IMR-90 (cell line): ENCODE measurements at regions not wholly inside any gene's neighbourhood (a gene's known extent, or its start where the extent isn't known, plus 50 kb on each side); places are given as distances from the start of the nearest gene placed in this dataset.

Experiments used
- CEBPB ChIP-seq: IDR thresholded peaks from 2 replicates; pipeline ENCODE4 v1.6.1; 2012; ENCODE audit warnings: low read depth, low read length, improper control_type of control experiment
- MAFK ChIP-seq: IDR thresholded peaks from 2 replicates; pipeline ENCODE4 v1.6.1; 2012; ENCODE audit warnings: low read depth, low read length, improper control_type of control experiment
- MXI1 ChIP-seq: IDR thresholded peaks from 2 replicates; pipeline ENCODE4 v1.6.1; 2012; ENCODE audit warnings: low read depth, mild to moderate bottlenecking, low read length, moderate library complexity, borderline replicate concordance
- POLR2A ChIP-seq: IDR thresholded peaks from 2 replicates; pipeline ENCODE4 v1.6.1; 2012; ENCODE audit warnings: mild to moderate bottlenecking, low read depth, low read length
- RAD21 ChIP-seq: IDR thresholded peaks from 2 replicates; pipeline ENCODE4 v1.6.1; 2012; ENCODE audit warnings: low read length, improper control_type of control experiment
- RCOR1 ChIP-seq: IDR thresholded peaks from 2 replicates; pipeline ENCODE4 v1.6.1; 2012; ENCODE audit warnings: mild to moderate bottlenecking, low read length, improper control_type of control experiment; ENCODE audit not compliant: insufficient replicate concordance
- RFX5 ChIP-seq: IDR thresholded peaks from 2 replicates; pipeline ENCODE4 v1.8.0; 2012; ENCODE audit warnings: low read depth, mild to moderate bottlenecking, low read length, moderate library complexity
- TF ChIP-seq, protein P1 (sequence below): conservative IDR thresholded peaks from 2 replicates; pipeline ENCODE4 v1.5.1; 2012; ENCODE audit warnings: mild to moderate bottlenecking, low read depth, low read length, improper control_type of control experiment

DNA sequence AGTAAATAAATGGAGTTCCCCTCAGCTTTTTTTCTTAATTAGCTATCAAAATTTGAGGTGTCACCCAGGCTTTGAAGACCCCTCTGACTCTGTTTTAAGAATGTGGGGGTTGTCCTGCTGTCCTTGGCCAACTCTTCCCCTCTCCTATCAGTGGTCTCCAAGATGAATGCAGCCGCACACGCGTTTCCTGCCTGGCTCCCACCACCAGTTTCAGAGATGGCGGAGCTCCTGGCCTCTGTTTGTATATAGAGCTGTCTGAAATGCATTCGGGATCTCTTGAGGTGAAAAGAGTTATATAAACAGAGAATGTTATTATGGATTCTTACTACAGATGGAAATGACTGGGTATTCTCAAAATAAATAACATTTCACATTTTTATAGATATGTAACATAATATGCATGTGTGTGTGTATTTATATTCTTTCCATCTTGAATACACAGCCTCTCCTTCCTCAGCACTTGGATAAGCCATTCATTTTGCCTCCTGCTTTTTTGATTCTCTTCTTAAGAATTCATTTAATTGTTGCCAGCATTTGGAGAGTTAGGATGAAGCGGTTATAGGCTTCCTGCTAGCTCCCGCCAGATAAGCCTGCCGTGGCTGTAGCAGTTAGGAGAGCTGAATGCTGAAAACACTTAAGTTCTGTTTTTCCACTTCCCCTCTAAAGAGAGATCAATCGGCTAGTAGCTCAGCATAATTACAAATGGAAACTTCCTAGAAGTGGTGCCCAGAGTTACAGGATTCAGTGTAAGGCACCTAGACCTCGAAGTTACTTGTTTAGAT lies 659.3 kb upstream of the FANCL start:
- no peak for TF ChIP-seq RCOR1
- TF ChIP-seq, protein P1, sequence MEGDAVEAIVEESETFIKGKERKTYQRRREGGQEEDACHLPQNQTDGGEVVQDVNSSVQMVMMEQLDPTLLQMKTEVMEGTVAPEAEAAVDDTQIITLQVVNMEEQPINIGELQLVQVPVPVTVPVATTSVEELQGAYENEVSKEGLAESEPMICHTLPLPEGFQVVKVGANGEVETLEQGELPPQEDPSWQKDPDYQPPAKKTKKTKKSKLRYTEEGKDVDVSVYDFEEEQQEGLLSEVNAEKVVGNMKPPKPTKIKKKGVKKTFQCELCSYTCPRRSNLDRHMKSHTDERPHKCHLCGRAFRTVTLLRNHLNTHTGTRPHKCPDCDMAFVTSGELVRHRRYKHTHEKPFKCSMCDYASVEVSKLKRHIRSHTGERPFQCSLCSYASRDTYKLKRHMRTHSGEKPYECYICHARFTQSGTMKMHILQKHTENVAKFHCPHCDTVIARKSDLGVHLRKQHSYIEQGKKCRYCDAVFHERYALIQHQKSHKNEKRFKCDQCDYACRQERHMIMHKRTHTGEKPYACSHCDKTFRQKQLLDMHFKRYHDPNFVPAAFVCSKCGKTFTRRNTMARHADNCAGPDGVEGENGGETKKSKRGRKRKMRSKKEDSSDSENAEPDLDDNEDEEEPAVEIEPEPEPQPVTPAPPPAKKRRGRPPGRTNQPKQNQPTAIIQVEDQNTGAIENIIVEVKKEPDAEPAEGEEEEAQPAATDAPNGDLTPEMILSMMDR, result no peak
- TF ChIP-seq RAD21, result no peak
- no peak for TF ChIP-seq MXI1
- TF ChIP-seq POLR2A, result no peak
- TF ChIP-seq RFX5, result no peak
- no peak for TF ChIP-seq CEBPB
- no peak for TF ChIP-seq MAFK
